CD4-positive, alpha-beta T cell (primary cell): ENCODE measurements at regions not wholly inside any gene's neighbourhood (a gene's known extent, or its start where the extent isn't known, plus 50 kb on each side); places are given as distances from the start of the nearest gene placed in this dataset.

Source experiments
- ATAC-seq: fragments of 200-7000 bp; cut with Tn5 transposase; one replicate; pipeline ENCODE4 v1.10.0; 2022; ENCODE audit warnings: mild to moderate bottlenecking; ENCODE audit not compliant: poor library complexity
- CTCF ChIA-PET: fragments of 350-600 bp; sonication (Branson Sonifier 250); formaldehyde crosslinking; loops from one replicate; lab custom pipeline; 2021; ENCODE audit warnings: antibody characterized with exemption, inconsistent platforms; lab: Charles Lee
- POLR2A ChIA-PET: fragments of 350-600 bp; sonication (Branson Sonifier 250); formaldehyde crosslinking; loops from one replicate; lab custom pipeline; 2021; ENCODE audit warnings: antibody characterized with exemption, inconsistent platforms; lab: Charles Lee
- DNase-seq, 14 experiments: peaks; one replicate each; pipeline ENCODE4 v3.0.0-alpha.2; 2013 to 2020; ENCODE audit warnings: mixed read lengths in 2 of 14
- H3K27ac ChIP-seq, 2 donors: one replicate each; pipeline versions ENCODE4 v1.5.1 to v1.7.0; 2013; ENCODE audit warnings: low read length in 2 of 2, low read depth in 1 of 2, mild to moderate bottlenecking in 1 of 2
- H3K27me3 ChIP-seq, 2 experiments: 1 replicate in 1 of 2; 2 replicates in 1 of 2; pipeline versions ENCODE4 v1.6.1 to v1.7.0; 2013; ENCODE audit warnings: low read length in 2 of 2, control low read depth in 1 of 2, mild to moderate bottlenecking in 1 of 2, moderate library complexity in 1 of 2; ENCODE audit not compliant: insufficient read depth in 2 of 2, control insufficient read depth in 1 of 2
- H3K36me3 ChIP-seq: one replicate; pipeline ENCODE4 v1.6.1; 2013; ENCODE audit warnings: low read length, control low read depth; ENCODE audit not compliant: insufficient read depth
- H3K4me1 ChIP-seq: one replicate; pipeline ENCODE4 v1.6.1; 2013; ENCODE audit warnings: low read length, control low read depth; ENCODE audit not compliant: insufficient read depth
- H3K4me3 ChIP-seq: one replicate; pipeline ENCODE4 v1.5.1; 2013; ENCODE audit warnings: mild to moderate bottlenecking, low read length, moderate library complexity
- H3K9me3 ChIP-seq, 2 experiments: 1 replicate in 1 of 2; 2 replicates in 1 of 2; pipeline versions ENCODE4 v1.6.1 to v1.7.0; 2013; ENCODE audit warnings: low read length in 2 of 2, mild to moderate bottlenecking in 2 of 2, control low read depth in 1 of 2, moderate library complexity in 1 of 2; ENCODE audit not compliant: control insufficient read depth in 1 of 2, insufficient read depth in 1 of 2
- H3K27ac Mint-ChIP-seq: one replicate; pipeline ENCODE4 v1.8.0; 2020; ENCODE audit warnings: mixed read lengths
- H3K27me3 Mint-ChIP-seq: one replicate; pipeline ENCODE4 v1.8.0; 2021; ENCODE audit warnings: mixed read lengths
- H3K36me3 Mint-ChIP-seq: one replicate; pipeline ENCODE4 v1.8.0; 2021; ENCODE audit warnings: low read depth, mixed read lengths
- H3K4me1 Mint-ChIP-seq: one replicate; pipeline ENCODE4 v1.8.0; 2021; ENCODE audit warnings: low read depth, mixed read lengths
- H3K4me3 Mint-ChIP-seq: one replicate; pipeline ENCODE4 v1.8.0; 2020; ENCODE audit warnings: mild to moderate bottlenecking, mixed read lengths
- H3K9me3 Mint-ChIP-seq: one replicate; pipeline ENCODE4 v1.8.0; 2020; ENCODE audit warnings: mixed read lengths
- intact Hi-C, 2 experiments: fragments of 100-400 bp; cut with DNase I in 1 of 2; cut with micrococcal nuclease in 1 of 2; formaldehyde crosslinking; loops; one replicate each; pipeline versions ENCODE4 v1.15.1 to v1.9.0; 2023 to 2025; cut with DNase I, micrococcal nuclease
- TF ChIP-seq, protein P1 (sequence below): fragments of 200-600 bp; IDR thresholded peaks from one replicate; pipeline ENCODE4 v1.8.0; 2022; ENCODE audit warnings: antibody characterized with exemption, mild to moderate bottlenecking

DNA sequence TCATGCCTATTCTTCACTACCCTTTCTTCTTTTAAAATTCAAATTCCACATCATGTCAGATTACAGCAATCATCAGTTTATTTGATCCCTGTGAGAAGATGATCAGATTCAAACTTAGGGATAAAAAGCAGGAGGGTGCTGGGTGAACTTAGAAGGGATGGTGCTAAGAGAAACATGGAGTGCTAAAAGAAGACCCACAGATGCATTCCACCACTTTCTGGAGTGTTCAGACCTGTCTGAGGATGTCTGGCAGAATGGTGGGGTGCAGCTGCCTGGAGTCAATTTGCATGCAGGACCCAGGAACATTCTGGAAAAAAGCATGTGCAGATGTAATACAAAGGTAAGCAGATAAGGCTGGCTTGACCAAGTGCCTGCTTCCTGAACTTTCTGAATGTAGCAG is 372.9 kb upstream of the RUNX1 start:
- Mint-ChIP-seq H3K27me3 (no peaks in the 10 kb centered on the region), H3K4me1 (peaks cover 6% of the 10 kb centered on the region), H3K36me3 (no peaks in the 10 kb centered on the region), H3K9me3 (peaks cover 3% of the 10 kb centered on the region), H3K27ac (no peak overlapping the region), H3K4me3 (no peak overlapping the region)
- intact Hi-C loops, result loop anchor here in 1 of 2 experiments (10.0 kb wide), 2 partner anchors 83 to 133 kb away; no protein-coding TSS in a partner anchor
- Histone ChIP-seq H3K36me3 (no peaks in the 10 kb centered on the region), H3K27ac (no peak overlapping the region), H3K4me3 (no peak overlapping the region), H3K27me3 (no peaks in the 10 kb centered on the region), H3K4me1 (no peaks in the 10 kb centered on the region), H3K9me3 (peaks cover 8 to 14% of the 10 kb centered on the region in 2 experiments)
- POLR2A ChIA-PET, result no interaction called here
- DNase-seq (no peak), ATAC-seq (no peak)
- TF ChIP-seq, protein P1, sequence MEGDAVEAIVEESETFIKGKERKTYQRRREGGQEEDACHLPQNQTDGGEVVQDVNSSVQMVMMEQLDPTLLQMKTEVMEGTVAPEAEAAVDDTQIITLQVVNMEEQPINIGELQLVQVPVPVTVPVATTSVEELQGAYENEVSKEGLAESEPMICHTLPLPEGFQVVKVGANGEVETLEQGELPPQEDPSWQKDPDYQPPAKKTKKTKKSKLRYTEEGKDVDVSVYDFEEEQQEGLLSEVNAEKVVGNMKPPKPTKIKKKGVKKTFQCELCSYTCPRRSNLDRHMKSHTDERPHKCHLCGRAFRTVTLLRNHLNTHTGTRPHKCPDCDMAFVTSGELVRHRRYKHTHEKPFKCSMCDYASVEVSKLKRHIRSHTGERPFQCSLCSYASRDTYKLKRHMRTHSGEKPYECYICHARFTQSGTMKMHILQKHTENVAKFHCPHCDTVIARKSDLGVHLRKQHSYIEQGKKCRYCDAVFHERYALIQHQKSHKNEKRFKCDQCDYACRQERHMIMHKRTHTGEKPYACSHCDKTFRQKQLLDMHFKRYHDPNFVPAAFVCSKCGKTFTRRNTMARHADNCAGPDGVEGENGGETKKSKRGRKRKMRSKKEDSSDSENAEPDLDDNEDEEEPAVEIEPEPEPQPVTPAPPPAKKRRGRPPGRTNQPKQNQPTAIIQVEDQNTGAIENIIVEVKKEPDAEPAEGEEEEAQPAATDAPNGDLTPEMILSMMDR, result no peak
- CTCF ChIA-PET, result no interaction called here

DNA sequence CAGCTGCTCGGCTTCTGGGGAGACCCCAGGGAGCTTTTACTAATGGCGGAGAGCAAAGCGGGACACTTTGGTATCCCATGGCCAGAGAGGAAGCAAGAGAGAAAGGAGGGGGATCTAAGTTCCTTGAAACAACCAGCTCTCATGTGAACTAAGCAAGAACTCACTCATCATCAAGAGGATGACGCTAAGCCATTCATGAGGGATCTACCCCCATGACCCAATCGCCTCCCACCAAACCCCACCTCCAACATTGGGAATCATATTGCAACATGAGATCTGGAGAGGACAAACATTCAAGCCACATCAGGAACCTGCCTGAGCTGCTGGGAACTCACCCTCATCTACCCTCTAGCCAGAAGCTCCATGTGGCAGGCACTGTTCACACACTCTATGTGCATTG is 372.1 kb upstream of the RUNX1 start:
- no peak overlapping the region for H3K4me3 Mint-ChIP-seq
- CTCF ChIA-PET, result no interaction called here
- H3K27me3 Mint-ChIP-seq, result no peaks in the 10 kb centered on the region
- ATAC-seq, result no peak
- no peaks in the 10 kb centered on the region for H3K36me3 Mint-ChIP-seq
- H3K9me3 Mint-ChIP-seq, result peaks cover 3% of the 10 kb centered on the region
- TF ChIP-seq, protein P1, result no peak
- no peak overlapping the region for H3K4me3 ChIP-seq
- no peaks in the 10 kb centered on the region for H3K27me3 ChIP-seq
- H3K27ac Mint-ChIP-seq, result no peak overlapping the region
- intact Hi-C loops, result loop anchor here in 1 of 2 experiments (10.0 kb wide), 2 partner anchors 84 to 134 kb away; no protein-coding TSS in a partner anchor
- H3K4me1 Mint-ChIP-seq, result no peaks in the 10 kb centered on the region
- H3K36me3 ChIP-seq, result no peaks in the 10 kb centered on the region
- H3K9me3 ChIP-seq, result peaks cover 8 to 14% of the 10 kb centered on the region in 2 experiments
- H3K4me1 ChIP-seq, result no peaks in the 10 kb centered on the region
- no peak for DNase-seq
- no peak overlapping the region for H3K27ac ChIP-seq
- POLR2A ChIA-PET, result no interaction called here

DNA sequence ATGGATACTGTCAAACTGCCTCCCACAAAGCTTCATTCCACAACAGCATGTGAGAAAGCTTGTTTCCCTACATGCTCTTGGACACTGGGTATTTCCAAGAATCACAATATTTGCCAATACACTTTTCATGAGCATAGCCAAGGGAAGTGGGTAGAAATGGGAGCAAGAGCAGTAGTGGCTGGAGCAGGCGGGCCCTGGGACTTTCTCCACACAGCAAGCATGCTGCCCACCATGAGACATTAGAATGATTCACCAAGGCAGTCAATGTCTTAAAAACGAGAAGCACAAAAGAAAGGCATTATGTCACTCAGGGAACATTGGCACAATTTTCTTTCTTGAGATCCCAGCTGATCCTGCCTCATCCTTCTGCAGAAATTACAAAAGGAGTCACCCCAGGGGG is 371.6 kb upstream of the RUNX1 start:
- Histone ChIP-seq H3K9me3 (peaks cover 8 to 14% of the 10 kb centered on the region in 2 experiments), H3K4me1 (no peaks in the 10 kb centered on the region), H3K27me3 (no peaks in the 10 kb centered on the region), H3K4me3 (no peak overlapping the region), H3K36me3 (no peaks in the 10 kb centered on the region), H3K27ac (no peak overlapping the region)
- Mint-ChIP-seq H3K4me1 (no peaks in the 10 kb centered on the region), H3K4me3 (no peak overlapping the region), H3K9me3 (peaks cover 3% of the 10 kb centered on the region), H3K27ac (no peak overlapping the region), H3K27me3 (no peaks in the 10 kb centered on the region), H3K36me3 (no peaks in the 10 kb centered on the region)
- POLR2A ChIA-PET, result no interaction called here
- intact Hi-C loops, result loop anchor here in 1 of 2 experiments (10.0 kb wide), 2 partner anchors 84 to 134 kb away; no protein-coding TSS in a partner anchor
- CTCF ChIA-PET, result no interaction called here
- TF ChIP-seq, protein P1, result no peak
- ATAC-seq, result no peak
- no peak for DNase-seq
